Activated naive CD4-positive, alpha-beta T cell treated with anti-CD3 and anti-CD28 coated beads, Interleukin-2, amount 10 ng/mL, durations not matched to agents 7 days and 5 days (primary cell): ENCODE measurements at regions not wholly inside any gene's neighbourhood (a gene's known extent, or its start where the extent isn't known, plus 50 kb on each side); places are given as distances from the start of the nearest gene placed in this dataset.

Experiments
- CTCF ChIA-PET: fragments of 350-600 bp; sonication (Branson Sonifier 250); formaldehyde crosslinking; loops from one replicate; lab custom pipeline; 2021; ENCODE audit warnings: antibody characterized with exemption; lab: Charles Lee
- DNase-seq: peaks from one replicate; pipeline ENCODE4 v3.0.0-alpha.2; 2020
- H3K27ac Mint-ChIP-seq: one replicate; pipeline ENCODE4 v1.8.0; 2021; ENCODE audit warnings: mild to moderate bottlenecking, moderate library complexity, mixed read lengths
- H3K27me3 Mint-ChIP-seq: one replicate; pipeline ENCODE4 v1.8.0; 2021; ENCODE audit warnings: mild to moderate bottlenecking, mixed read lengths
- H3K36me3 Mint-ChIP-seq: one replicate; pipeline ENCODE4 v1.8.0; 2021; ENCODE audit warnings: mixed read lengths
- H3K4me1 Mint-ChIP-seq: one replicate; pipeline ENCODE4 v1.8.0; 2021; ENCODE audit warnings: mixed read lengths
- H3K4me3 Mint-ChIP-seq: one replicate; pipeline ENCODE4 v1.8.0; 2021; ENCODE audit warnings: mild to moderate bottlenecking, moderate library complexity, mixed read lengths
- H3K9me3 Mint-ChIP-seq: one replicate; pipeline ENCODE4 v1.8.0; 2021; ENCODE audit warnings: mixed read lengths

GRCh38 chr11:59271247-59271755 is 58.6 kb upstream of the MPEG1 start:
- Mint-ChIP-seq H3K4me1 (peaks cover 45% of the 10 kb centered on the region), H3K4me3 (no peak overlapping the region), H3K27me3 (no peaks in the 10 kb centered on the region), H3K36me3 (peaks cover 2% of the 10 kb centered on the region), H3K27ac (peak overlapping the region; percentile 54), H3K9me3 (no peaks in the 10 kb centered on the region)
- CTCF ChIA-PET = no interaction called here
- DNase-seq = no peak

DNA sequence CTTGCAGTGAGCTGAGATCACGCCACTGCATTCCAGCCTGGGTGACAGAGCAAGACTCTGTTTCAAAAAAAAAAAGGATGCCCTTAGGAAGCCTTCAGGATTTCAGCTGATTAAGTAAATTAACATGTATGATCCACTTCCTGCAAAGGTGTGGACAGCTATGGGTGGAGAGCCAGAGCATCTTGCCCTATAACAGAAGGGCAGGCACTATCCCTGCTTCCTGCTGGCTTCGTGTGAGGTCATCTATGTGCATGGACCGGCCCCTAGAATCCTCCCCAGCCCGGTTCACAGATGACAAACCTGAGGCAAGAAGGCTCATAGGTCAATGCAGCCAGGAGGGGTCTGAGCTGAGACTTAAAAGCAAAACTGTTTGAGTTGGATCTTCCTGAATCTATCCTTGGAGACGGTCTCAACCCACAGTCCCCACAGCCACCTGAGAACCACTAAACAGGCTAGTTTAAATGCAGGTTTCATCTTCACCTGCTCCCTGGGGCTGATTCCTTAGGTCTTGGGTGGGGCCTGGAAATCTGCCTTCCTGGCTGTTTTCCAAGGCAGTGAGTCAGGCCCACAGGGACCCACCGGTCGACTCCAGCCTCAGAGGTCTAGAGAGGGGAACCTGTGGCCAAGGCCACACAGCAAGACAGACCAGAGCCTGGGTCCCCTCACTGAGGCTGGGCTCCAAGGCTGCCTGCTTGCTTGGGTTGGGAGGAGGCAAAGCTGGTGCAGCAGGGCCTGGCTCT is 55.2 kb upstream of the MPEG1 start:
- Mint-ChIP-seq H3K27me3 (no peaks in the 10 kb centered on the region), H3K4me1 (peaks cover 30% of the 10 kb centered on the region), H3K36me3 (peaks cover 2% of the 10 kb centered on the region), H3K9me3 (no peaks in the 10 kb centered on the region), H3K27ac (no peak overlapping the region), H3K4me3 (no peak overlapping the region)
- CTCF ChIA-PET = interaction anchor here (0.6 kb wide), 2 partner anchors 96 to 764 kb away, joined by 3 to 4 read pairs; partner anchors contain the start of gene DTX4
- no peak for DNase-seq

DNA sequence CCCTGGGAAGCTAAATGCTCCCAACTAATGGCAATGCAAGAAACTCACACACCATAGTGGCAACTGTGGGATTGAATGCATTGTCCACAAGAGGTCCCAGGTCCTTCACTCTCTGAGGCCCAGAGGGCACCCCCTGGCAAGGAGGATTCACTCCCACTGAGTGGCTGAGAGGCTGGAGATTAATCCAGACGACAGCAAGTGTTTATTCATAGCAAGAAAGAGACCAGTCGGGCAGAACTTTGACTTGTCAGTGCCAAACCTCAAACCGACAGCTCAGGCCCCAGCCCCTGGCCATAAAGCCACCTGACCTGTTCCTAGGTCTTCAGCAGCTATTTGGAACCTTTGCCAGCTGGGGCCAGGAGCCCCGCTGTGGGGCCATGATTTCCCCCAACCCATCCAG is 54.5 kb upstream of the MPEG1 start:
- DNase-seq = no peak
- H3K27me3 Mint-ChIP-seq = no peaks in the 10 kb centered on the region
- H3K36me3 Mint-ChIP-seq = no peaks in the 10 kb centered on the region
- CTCF ChIA-PET = interaction anchor here (0.6 kb wide), 1 partner anchor 763 kb away, joined by 4 read pairs; no protein-coding TSS in a partner anchor
- H3K27ac Mint-ChIP-seq = no peak overlapping the region
- H3K4me3 Mint-ChIP-seq = no peak overlapping the region
- no peaks in the 10 kb centered on the region for H3K9me3 Mint-ChIP-seq
- H3K4me1 Mint-ChIP-seq = peaks cover 22% of the 10 kb centered on the region

GRCh38 chr11:59266491-59266890 is 53.8 kb upstream of the MPEG1 start:
- Mint-ChIP-seq H3K27ac (no peak overlapping the region), H3K4me1 (peaks cover 16% of the 10 kb centered on the region), H3K36me3 (no peaks in the 10 kb centered on the region), H3K9me3 (no peaks in the 10 kb centered on the region), H3K4me3 (no peak overlapping the region), H3K27me3 (no peaks in the 10 kb centered on the region)
- CTCF ChIA-PET = no interaction called here
- no peak for DNase-seq

DNA sequence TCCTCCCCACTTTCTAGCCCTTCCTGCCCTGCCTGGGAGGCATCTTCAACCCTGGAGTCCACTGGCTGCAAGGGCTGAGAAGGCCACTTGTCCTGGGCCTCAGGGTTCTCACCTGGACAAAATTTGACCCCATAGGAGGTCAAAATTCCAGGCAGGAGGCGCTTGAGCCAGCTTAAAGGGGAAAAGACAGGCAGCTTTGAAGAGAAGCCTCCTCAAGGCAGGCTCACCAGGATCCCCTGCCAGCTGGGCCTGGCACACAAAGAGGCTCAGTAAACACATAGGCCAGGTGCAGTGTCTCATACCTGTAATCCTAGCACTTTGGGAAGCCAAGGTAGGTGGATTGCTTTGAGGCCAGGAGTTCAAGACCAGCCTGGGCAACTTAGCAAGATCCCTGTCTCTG is 53.0 kb upstream of the MPEG1 start:
- H3K36me3 Mint-ChIP-seq = no peaks in the 10 kb centered on the region
- CTCF ChIA-PET = no interaction called here
- H3K27ac Mint-ChIP-seq = no peak overlapping the region

DNA sequence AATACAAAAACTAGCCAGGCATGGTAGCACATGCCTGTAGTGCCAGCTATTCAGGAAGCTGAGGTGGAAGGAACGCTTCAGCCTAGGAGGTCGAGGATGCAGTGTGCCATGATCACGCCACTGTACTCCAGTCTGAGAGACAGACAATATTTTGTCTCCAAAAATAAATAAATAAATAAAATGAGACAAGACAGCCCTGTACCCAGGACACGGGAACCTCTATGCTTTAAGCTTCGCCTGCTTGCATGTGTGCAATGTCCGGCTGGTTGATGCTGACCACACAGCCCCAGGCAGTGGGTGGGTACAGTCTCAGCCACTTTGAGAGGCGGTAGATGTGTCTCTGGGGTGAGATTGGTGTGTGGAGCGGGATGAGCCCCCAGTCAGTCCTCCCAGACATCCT is 52.0 kb upstream of the MPEG1 start:
- Mint-ChIP-seq H3K4me1 (no peaks in the 10 kb centered on the region), H3K4me3 (no peak overlapping the region), H3K9me3 (no peaks in the 10 kb centered on the region), H3K36me3 (no peaks in the 10 kb centered on the region), H3K27ac (no peak overlapping the region), H3K27me3 (no peaks in the 10 kb centered on the region)
- DNase-seq = no peak
- CTCF ChIA-PET = interaction anchor here (0.6 kb wide), 1 partner anchor 93 kb away, joined by 3 read pairs; the partner anchor contains the start of gene DTX4

More for the DNA sequence above, 53.0 kb upstream of the MPEG1 start:
- H3K9me3 Mint-ChIP-seq = no peaks in the 10 kb centered on the region
- peaks cover 8% of the 10 kb centered on the region for H3K4me1 Mint-ChIP-seq
- no peaks in the 10 kb centered on the region for H3K27me3 Mint-ChIP-seq
- DNase-seq = no peak
- H3K4me3 Mint-ChIP-seq = no peak overlapping the region

GRCh38 chr11:59263225-59263894 is 50.6 kb upstream of the MPEG1 start:
- Mint-ChIP-seq H3K27ac (no peak overlapping the region), H3K4me3 (no peak overlapping the region), H3K27me3 (no peaks in the 10 kb centered on the region), H3K9me3 (no peaks in the 10 kb centered on the region), H3K4me1 (no peaks in the 10 kb centered on the region), H3K36me3 (no peaks in the 10 kb centered on the region)
- peak; percentile 62 for DNase-seq
- CTCF ChIA-PET = interaction anchor here (0.6 kb wide), 1 partner anchor 9 kb away, joined by 4 read pairs; no protein-coding TSS in a partner anchor
